ENCODE measurements at regions not wholly inside any gene's neighbourhood (a gene's known extent, or its start where the extent isn't known, plus 50 kb on each side); places are given as distances from the start of the nearest gene placed in this dataset.

DNA sequence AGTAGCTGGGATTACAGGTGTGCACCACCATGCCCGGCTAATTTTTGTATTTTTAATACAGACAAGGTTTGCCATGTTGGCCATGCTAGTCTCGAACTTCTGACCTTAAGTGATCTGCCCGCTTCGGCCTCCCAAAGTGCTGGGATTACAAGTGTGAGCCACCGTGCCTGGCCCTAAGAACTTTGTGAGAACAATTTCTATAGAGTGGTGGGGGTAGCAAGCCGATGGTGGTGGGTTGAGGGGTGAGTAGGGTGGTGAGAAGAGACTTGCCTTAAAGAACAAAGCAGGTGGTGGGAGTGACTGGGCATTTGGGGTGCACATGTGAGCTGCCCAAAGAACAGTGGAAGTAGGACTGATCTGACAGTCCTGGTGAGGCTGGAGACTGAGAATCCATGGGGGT is 76.0 kb upstream of the ASB18 start:
- BruUV-seq (replicated peaks): no TSS peak

More for the DNA sequence above, 76.0 kb upstream of the ASB18 start:
- SMC1A ChIA-PET (ENCODE audit: uncharacterized antibody, unreplicated experiment): interaction anchor here (0.7 kb wide), 1 partner anchor 730 kb away, joined by 3 read pairs; no protein-coding TSS in a partner anchor
- no peak for FAIRE-seq
- RAD21 ChIA-PET (ENCODE audit: unreplicated experiment): no interaction called here
- peaks cover 0 to 7% of the 10 kb centered on the region in 2 experiments; a peak in 2 of 4 replicates for H3K27me3 ChIP-seq (replicated peaks in 1 of 2; ENCODE audit: control insufficient read depth in 2 of 2, insufficient read depth in 2 of 2, low read length in 1 of 2)
- in situ Hi-C loops (cut with MboI): no loop called here
- H4K20me1 ChIP-seq (ENCODE audit: control insufficient read depth, insufficient read depth): no peaks in the 10 kb centered on the region
- no peaks in the 10 kb centered on the region for H3K36me3 ChIP-seq (ENCODE audit: control insufficient read depth in 2 of 2, insufficient read depth in 2 of 2, low read length in 1 of 2)
- POLR2A ChIA-PET: no interaction called here
- H3K4me1 ChIP-seq (ENCODE audit: control insufficient read depth, insufficient read depth, low read length): no peaks in the 10 kb centered on the region
- intact Hi-C loops (cut with micrococcal nuclease; ENCODE audit: unreplicated experiment): no loop called here
- no peak overlapping the region for H3K27ac ChIP-seq (ENCODE audit: control insufficient read depth, insufficient read depth)
- H3K9ac ChIP-seq (ENCODE audit: control insufficient read depth, insufficient read depth, low read length): no peak overlapping the region
- ATAC-seq: no peak
- no peak overlapping the region for H3K4me2 ChIP-seq (ENCODE audit: control insufficient read depth, insufficient read depth)
- no peak for TF ChIP-seq KAT2A (conservative IDR thresholded peaks at IDR 0.05; ENCODE audit: control insufficient read depth, low read depth, low read length)
- TF ChIP-seq, protein P1, sequence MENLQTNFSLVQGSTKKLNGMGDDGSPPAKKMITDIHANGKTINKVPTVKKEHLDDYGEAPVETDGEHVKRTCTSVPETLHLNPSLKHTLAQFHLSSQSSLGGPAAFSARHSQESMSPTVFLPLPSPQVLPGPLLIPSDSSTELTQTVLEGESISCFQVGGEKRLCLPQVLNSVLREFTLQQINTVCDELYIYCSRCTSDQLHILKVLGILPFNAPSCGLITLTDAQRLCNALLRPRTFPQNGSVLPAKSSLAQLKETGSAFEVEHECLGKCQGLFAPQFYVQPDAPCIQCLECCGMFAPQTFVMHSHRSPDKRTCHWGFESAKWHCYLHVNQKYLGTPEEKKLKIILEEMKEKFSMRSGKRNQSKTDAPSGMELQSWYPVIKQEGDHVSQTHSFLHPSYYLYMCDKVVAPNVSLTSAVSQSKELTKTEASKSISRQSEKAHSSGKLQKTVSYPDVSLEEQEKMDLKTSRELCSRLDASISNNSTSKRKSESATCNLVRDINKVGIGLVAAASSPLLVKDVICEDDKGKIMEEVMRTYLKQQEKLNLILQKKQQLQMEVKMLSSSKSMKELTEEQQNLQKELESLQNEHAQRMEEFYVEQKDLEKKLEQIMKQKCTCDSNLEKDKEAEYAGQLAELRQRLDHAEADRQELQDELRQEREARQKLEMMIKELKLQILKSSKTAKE (IDR thresholded peaks at IDR 0.05; ENCODE audit: low read depth, poor library complexity, severe bottlenecking): no peak
- no peak for TF ChIP-seq ATF7 (IDR thresholded peaks at IDR 0.05; ENCODE audit: low read depth)
- TF ChIP-seq EGR1 (IDR thresholded peaks at IDR 0.05; ENCODE audit: borderline replicate concordance in 1 of 2, low read depth in 2 of 2, low read length in 2 of 2): no peak
- no peak for TF ChIP-seq LARP7 (IDR thresholded peaks at IDR 0.05)
- no peak for TF ChIP-seq NR2F1 (conservative IDR thresholded peaks at IDR 0.05)
- TF ChIP-seq IRF4 (IDR thresholded peaks at IDR 0.05; ENCODE audit: low read depth, low read length): no peak
- no peak for TF ChIP-seq TCF7 (IDR thresholded peaks at IDR 0.05; ENCODE audit: borderline replicate concordance)
- TF ChIP-seq GATAD2B (conservative IDR thresholded peaks at IDR 0.05; ENCODE audit: low read depth): no peak
- TF ChIP-seq, protein P2, sequence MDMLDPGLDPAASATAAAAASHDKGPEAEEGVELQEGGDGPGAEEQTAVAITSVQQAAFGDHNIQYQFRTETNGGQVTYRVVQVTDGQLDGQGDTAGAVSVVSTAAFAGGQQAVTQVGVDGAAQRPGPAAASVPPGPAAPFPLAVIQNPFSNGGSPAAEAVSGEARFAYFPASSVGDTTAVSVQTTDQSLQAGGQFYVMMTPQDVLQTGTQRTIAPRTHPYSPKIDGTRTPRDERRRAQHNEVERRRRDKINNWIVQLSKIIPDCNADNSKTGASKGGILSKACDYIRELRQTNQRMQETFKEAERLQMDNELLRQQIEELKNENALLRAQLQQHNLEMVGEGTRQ (IDR thresholded peaks at IDR 0.05; ENCODE audit: borderline replicate concordance, low read depth, low read length): no peak
- H3K79me2 ChIP-seq (ENCODE audit: control insufficient read depth, insufficient read depth, low read length): no peaks in the 10 kb centered on the region
- no peak overlapping the region for H2AFZ ChIP-seq (ENCODE audit: control insufficient read depth, low read depth, low read length)
- H3K4me3 ChIP-seq: no peak overlapping the region
- WGBS (ENCODE audit: insufficient coverage, insufficient replicate concordance, low lambda C conversion rate, missing lambda C conversion rate): 30% methylated on average over 6 of the region's 6 CpGs
- CTCF ChIA-PET: no interaction called here
- H3K9me3 ChIP-seq (replicated peaks; ENCODE audit: control insufficient read depth, insufficient read depth, low read length): no peaks in the 10 kb centered on the region
- DNase-seq (ENCODE audit: low read depth, low spot score): no peak
